Fibroblast of villous mesenchyme (primary cell): ENCODE measurements at regions not wholly inside any gene's neighbourhood (a gene's known extent, or its start where the extent isn't known, plus 50 kb on each side); places are given as distances from the start of the nearest gene placed in this dataset.

ENCODE experiments used
- DNase-seq: peaks from one replicate; pipeline ENCODE4 v3.0.0-alpha.2; 2010; ENCODE audit warnings: low read depth
- H3K4me3 ChIP-seq: 2 replicates; pipeline ENCODE4 v1.5.1; 2011; ENCODE audit warnings: low read depth, mild to moderate bottlenecking, low read length
- CTCF ChIP-seq: IDR thresholded peaks from 2 replicates; pipeline ENCODE4 v1.5.1; 2012; ENCODE audit warnings: low read depth, mild to moderate bottlenecking, low read length; ENCODE audit not compliant: insufficient read depth

DNA sequence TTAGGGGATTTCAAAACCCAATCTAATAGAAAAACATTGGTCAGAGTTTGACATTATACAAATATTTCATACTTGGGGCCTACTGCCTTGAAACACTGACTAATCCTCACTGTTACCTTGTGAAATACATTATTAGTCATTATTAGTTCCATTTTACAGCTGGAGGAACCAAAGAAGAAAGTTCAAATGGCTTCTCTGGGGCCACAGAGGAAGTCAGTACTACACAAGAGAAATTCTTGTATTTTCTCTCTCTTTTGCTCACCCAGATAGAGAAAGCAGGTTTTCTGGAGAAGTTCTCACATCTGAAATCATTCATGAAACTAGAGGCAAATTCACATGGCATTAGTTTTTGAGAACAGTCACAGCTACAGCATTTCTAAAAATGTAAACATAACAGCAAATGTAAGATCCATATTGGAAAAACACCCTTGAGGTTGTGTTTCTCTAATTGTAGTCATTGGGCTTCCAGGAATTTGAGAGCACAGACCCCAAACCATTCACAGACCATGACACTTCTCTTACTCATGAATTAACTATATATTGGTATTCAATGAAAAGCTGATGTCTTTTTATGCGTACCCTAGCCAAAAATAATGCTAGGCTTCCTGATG, 83.0 kb downstream of the LLPH start:
- peak; percentile 37 for DNase-seq
- no peak for TF ChIP-seq CTCF
- no peak overlapping the region for H3K4me3 ChIP-seq

DNA sequence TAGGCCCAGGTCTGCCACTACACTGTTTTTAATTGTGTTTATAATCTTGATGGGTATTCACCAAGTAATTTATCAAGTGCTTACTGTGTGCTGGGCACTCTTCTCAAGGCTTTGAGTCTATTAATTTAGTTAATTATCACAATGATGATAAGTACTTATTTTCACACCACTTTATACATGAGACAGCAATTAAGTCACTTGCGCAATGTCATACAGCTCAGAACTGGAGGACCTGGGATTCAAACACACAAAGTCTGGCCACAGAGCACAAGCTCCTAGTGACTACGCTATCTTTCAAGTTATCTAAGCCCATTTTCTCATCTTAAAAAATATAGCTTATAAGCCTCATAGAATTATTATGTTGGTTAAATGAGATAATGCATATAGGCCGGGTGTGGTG, 85.0 kb downstream of the LLPH start:
- H3K4me3 ChIP-seq, result no peak overlapping the region
- no peak for TF ChIP-seq CTCF
- DNase-seq, result no peak

- peak; percentile 14 for DNase-seq
- no peak overlapping the region for H3K4me3 ChIP-seq
- no peak for TF ChIP-seq CTCF
These were observed 85.8 kb downstream of the LLPH start for GRCh38 chr12:66044731-66045130.

DNA sequence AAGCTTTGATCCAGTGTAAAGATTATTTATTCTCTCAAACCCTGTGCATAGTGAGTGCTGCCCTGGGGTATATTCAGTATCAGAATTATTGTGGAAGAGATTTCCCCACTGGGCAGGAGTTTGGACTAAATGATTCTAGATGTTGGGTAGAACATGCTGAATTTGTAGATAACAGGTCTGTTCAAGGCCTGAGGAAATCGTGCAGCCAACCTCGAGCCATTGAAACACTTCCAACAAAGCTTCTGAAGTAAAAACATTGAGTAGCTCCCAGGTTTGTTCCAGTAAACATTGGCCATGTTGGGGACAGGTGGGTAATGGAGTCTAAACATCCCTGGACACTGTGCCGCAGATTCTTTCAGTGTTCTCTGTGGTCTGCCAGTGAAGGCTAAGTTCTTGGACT, 87.5 kb downstream of the LLPH start:
- TF ChIP-seq CTCF, result no peak
- H3K4me3 ChIP-seq, result no peak overlapping the region
- DNase-seq, result no peak

GRCh38 chr12:66041651-66042363, 88.7 kb downstream of the LLPH start:
- no peak for DNase-seq
- H3K4me3 ChIP-seq, result no peak overlapping the region
- TF ChIP-seq CTCF, result no peak

DNA sequence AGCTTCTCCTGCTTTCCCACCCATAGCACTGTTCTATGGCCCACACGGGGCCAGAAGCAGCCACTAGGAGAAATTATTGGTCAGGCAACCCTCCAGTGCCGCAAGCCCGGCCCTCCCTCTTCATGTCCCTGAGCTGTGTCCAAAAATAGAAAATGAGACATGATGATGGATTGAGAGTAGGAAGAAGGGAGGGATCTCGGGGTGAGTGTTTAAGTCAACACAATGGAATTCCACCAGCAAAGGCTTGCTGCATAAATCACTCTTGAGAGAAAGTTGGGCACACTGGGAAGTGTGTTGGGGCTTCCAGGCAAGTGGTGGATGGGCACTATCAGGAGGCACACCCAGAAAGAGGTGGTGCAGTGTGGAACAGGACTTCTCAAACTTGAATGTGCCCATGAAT, 94.2 kb downstream of the LLPH start:
- DNase-seq, result peak; percentile 67

More for the DNA sequence above, 94.2 kb downstream of the LLPH start:
- H3K4me3 ChIP-seq, result no peak overlapping the region
- TF ChIP-seq CTCF, result no peak
